ENCODE measurements at regions not wholly inside any gene's neighbourhood (a gene's known extent, or its start where the extent isn't known, plus 50 kb on each side); places are given as distances from the start of the nearest gene placed in this dataset.

- TF ChIP-seq CTCF (IDR thresholded peaks at IDR 0.05) (no peak), POLR2A (IDR thresholded peaks at IDR 0.05) (no peak)
Observed at GRCh38 chr2:120460511-120460910, 114.6 kb downstream of the INHBB start.
